AG04450 (cell line): ENCODE measurements at regions not wholly inside any gene's neighbourhood (a gene's known extent, or its start where the extent isn't known, plus 50 kb on each side); places are given as distances from the start of the nearest gene placed in this dataset.
"Not testable (repeated sequence)": the region's sequence is repeated elsewhere in the genome, so short reads cannot be mapped to it uniquely, and the experiment has no call there.

Source experiments
- CTCF ChIA-PET: fragments of 300-600, 350-600 bp; formaldehyde crosslinking; extraction: SDS; loops from one replicate; lab custom pipeline; 2022; ENCODE audit warnings: antibody characterized with exemption, inconsistent platforms; lab: Charles Lee
- POLR2A ChIA-PET: fragments of 350-600 bp; formaldehyde crosslinking; extraction: SDS; loops from one replicate; lab custom pipeline; 2021; ENCODE audit warnings: antibody characterized with exemption, inconsistent platforms; lab: Yijun Ruan, JAX
- DNase-seq: peaks from one replicate; pipeline ENCODE4 v3.0.0-alpha.2; 2011; ENCODE audit warnings: low read depth, low spot score
- H3K27ac ChIP-seq: one replicate; pipeline ENCODE4 v1.5.1; 2012; ENCODE audit warnings: low read depth, low read length, control low read depth
- H3K27me3 ChIP-seq: one replicate; pipeline ENCODE4 v1.6.0; 2012; ENCODE audit warnings: low read length; ENCODE audit not compliant: control insufficient read depth, insufficient read depth
- H3K4me3 ChIP-seq: 2 replicates; pipeline ENCODE4 v1.5.1; 2011; ENCODE audit warnings: mild to moderate bottlenecking, low read depth, low read length, control low read depth
- H3K9me3 ChIP-seq: 2 replicates; pipeline ENCODE4 v1.5.1; 2012; ENCODE audit warnings: low read length; ENCODE audit not compliant: control insufficient read depth, insufficient read depth
- CTCF ChIP-seq: IDR thresholded peaks from 2 replicates; pipeline ENCODE4 v1.5.1; 2011; ENCODE audit warnings: low read depth, low read length, control low read depth, inconsistent platforms

- Histone ChIP-seq H3K4me3 (no peak overlapping the region), H3K9me3 (peaks cover 9% of the 10 kb centered on the region), H3K27ac (no peak overlapping the region), H3K27me3 (no peaks in the 10 kb centered on the region)
- ChIA-PET CTCF (no interaction called here), POLR2A (no interaction called here)
- DNase-seq: no peak
- no peak for TF ChIP-seq CTCF
Observed at GRCh38 chr5:23996525-23996924, 489.1 kb downstream of the PRDM9 start.

- H3K27ac ChIP-seq: no peak overlapping the region
- no peaks in the 10 kb centered on the region for H3K27me3 ChIP-seq
- no peak for TF ChIP-seq CTCF
- H3K4me3 ChIP-seq: no peak overlapping the region
- CTCF ChIA-PET: no interaction called here
- no peak for DNase-seq
- H3K9me3 ChIP-seq: no peaks in the 10 kb centered on the region
- POLR2A ChIA-PET: no interaction called here
Observed at GRCh38 chr5:24005384-24005783, 498.0 kb downstream of the PRDM9 start.

- DNase-seq, POLR2A ChIA-PET, H3K4me3 ChIP-seq, CTCF ChIA-PET, H3K27ac ChIP-seq, H3K27me3 ChIP-seq: not testable (repeated sequence)
- peaks cover 15% of the 10 kb centered on the region for H3K9me3 ChIP-seq
Observed at GRCh38 chr5:24017710-24018109, 510.3 kb downstream of the PRDM9 start.

GRCh38 chr5:24026288-24026687, 518.9 kb downstream of the PRDM9 start:
- no peak for DNase-seq
- ChIA-PET CTCF (no interaction called here), POLR2A (no interaction called here)
- no peak overlapping the region for H3K4me3 ChIP-seq
- TF ChIP-seq CTCF: no peak
- H3K9me3 ChIP-seq: peaks cover 9% of the 10 kb centered on the region; the same call in 1 of the 2 replicates
- H3K27ac ChIP-seq: no peak overlapping the region
- no peaks in the 10 kb centered on the region for H3K27me3 ChIP-seq

GRCh38 chr5:24042688-24043087, 535.3 kb downstream of the PRDM9 start:
- Histone ChIP-seq H3K9me3 (no peaks in the 10 kb centered on the region), H3K4me3 (no peak overlapping the region), H3K27me3 (no peaks in the 10 kb centered on the region), H3K27ac (no peak overlapping the region)
- DNase-seq: no peak
- no peak for TF ChIP-seq CTCF
- ChIA-PET CTCF (no interaction called here), POLR2A (no interaction called here)

- H3K27me3 ChIP-seq: no peaks in the 10 kb centered on the region
- ChIA-PET CTCF (no interaction called here), POLR2A (no interaction called here)
- H3K27ac ChIP-seq: no peak overlapping the region
- H3K9me3 ChIP-seq: no peaks in the 10 kb centered on the region
- no peak overlapping the region for H3K4me3 ChIP-seq
- DNase-seq: no peak
- no peak for TF ChIP-seq CTCF
Observed at GRCh38 chr5:24045046-24045445, 537.6 kb downstream of the PRDM9 start.
